ENCODE measurements at regions not wholly inside any gene's neighbourhood (a gene's known extent, or its start where the extent isn't known, plus 50 kb on each side); places are given as distances from the start of the nearest gene placed in this dataset.
"Not testable (repeated sequence)": the region's sequence is repeated elsewhere in the genome, so short reads cannot be mapped to it uniquely, and the experiment has no call there.

GRCh38 chr6:147441751-147442150, 66.7 kb upstream of the SAMD5 start:
- Histone ChIP-seq H3K4me1 (no peaks in the 10 kb centered on the region), H3K4me3 (no peak overlapping the region), H3K36me3 (no peaks in the 10 kb centered on the region), H3K27ac (no peak overlapping the region), H3K9me3 (no peaks in the 10 kb centered on the region), H3K27me3 (no peaks in the 10 kb centered on the region)
- intact Hi-C loops (cut with DNase I), result no loop called here
- DNase-seq, result no peak
- TF ChIP-seq CTCF (IDR thresholded peaks at IDR 0.05), result no peak
- peak; percentile 29 for ATAC-seq

- H3K4me1 ChIP-seq, result no peaks in the 10 kb centered on the region
- ATAC-seq (peak; percentile 20), DNase-seq (no peak)
- no peaks in the 10 kb centered on the region for H3K27me3 ChIP-seq
- H3K9me3 ChIP-seq, result no peaks in the 10 kb centered on the region
- H3K27ac ChIP-seq, result no peak overlapping the region
- H3K36me3 ChIP-seq, result no peaks in the 10 kb centered on the region
- no peak overlapping the region for H3K4me3 ChIP-seq
- no peak for TF ChIP-seq CTCF (IDR thresholded peaks at IDR 0.05)
- intact Hi-C loops (cut with DNase I), result no loop called here
Measured at GRCh38 chr6:147447835-147448611, 60.5 kb upstream of the SAMD5 start.

- no peak for TF ChIP-seq CTCF (IDR thresholded peaks at IDR 0.05)
- Histone ChIP-seq H3K4me3 (no peak overlapping the region), H3K36me3 (no peaks in the 10 kb centered on the region), H3K27me3 (no peaks in the 10 kb centered on the region), H3K27ac (no peak overlapping the region), H3K4me1 (no peaks in the 10 kb centered on the region), H3K9me3 (no peaks in the 10 kb centered on the region)
- DNase-seq (no peak), ATAC-seq (no peak)
- intact Hi-C loops (cut with DNase I), result no loop called here
Measured at GRCh38 chr6:147448775-147449174, 59.7 kb upstream of the SAMD5 start.

- H3K4me3 ChIP-seq, result no peak overlapping the region
- H3K36me3 ChIP-seq, result no peaks in the 10 kb centered on the region
- intact Hi-C loops (cut with DNase I), result no loop called here
- H3K9me3 ChIP-seq, result no peaks in the 10 kb centered on the region
- no peaks in the 10 kb centered on the region for H3K4me1 ChIP-seq
- no peak for ATAC-seq
- no peak overlapping the region for H3K27ac ChIP-seq
- H3K27me3 ChIP-seq, result no peaks in the 10 kb centered on the region
- no peak for TF ChIP-seq CTCF (IDR thresholded peaks at IDR 0.05)
- DNase-seq, result no peak
Measured at GRCh38 chr6:147449405-147450161, 58.9 kb upstream of the SAMD5 start.

- Histone ChIP-seq H3K27me3 (no peaks in the 10 kb centered on the region), H3K4me1 (no peaks in the 10 kb centered on the region), H3K4me3 (no peak overlapping the region), H3K27ac (no peak overlapping the region), H3K36me3 (no peaks in the 10 kb centered on the region), H3K9me3 (no peaks in the 10 kb centered on the region)
- intact Hi-C loops (cut with DNase I), result no loop called here
- DNase-seq (no peak), ATAC-seq (no peak)
- no peak for TF ChIP-seq CTCF (IDR thresholded peaks at IDR 0.05)
Measured at GRCh38 chr6:147453361-147453760, 55.1 kb upstream of the SAMD5 start.

- DNase-seq; H3K9me3 ChIP-seq; H3K27me3 ChIP-seq; H3K36me3 ChIP-seq; H3K27ac ChIP-seq; H3K4me1 ChIP-seq; H3K4me3 ChIP-seq; ATAC-seq; intact Hi-C loops (cut with DNase I): not testable (repeated sequence)
Measured at GRCh38 chr6:147454862-147455261, 53.6 kb upstream of the SAMD5 start.

All from upper lobe of right lung (tissue), 1 donor.